B cell (primary cell): ENCODE measurements at regions not wholly inside any gene's neighbourhood (a gene's known extent, or its start where the extent isn't known, plus 50 kb on each side); places are given as distances from the start of the nearest gene placed in this dataset.
A peak's percentile ranks its signal among the peaks of the same experiment; 100 is the strongest.

Experiments
- ATAC-seq: fragments of 200-7000 bp; cut with Tn5 transposase; one replicate; pipeline ENCODE4 v1.10.0; 2021; ENCODE audit warnings: low read depth, mild to moderate bottlenecking, moderate number of reproducible peaks, moderate library complexity
- CTCF ChIA-PET: fragments of 350-600 bp; sonication (Branson Sonifier 250); formaldehyde crosslinking; loops from one replicate; lab custom pipeline; 2021; ENCODE audit warnings: antibody characterized with exemption, inconsistent platforms; lab: Charles Lee
- POLR2A ChIA-PET: fragments of 350-600 bp; sonication (Branson Sonifier 250); formaldehyde crosslinking; loops from one replicate; lab custom pipeline; 2021; ENCODE audit warnings: antibody characterized with exemption; lab: Charles Lee
- DNase-seq: peaks from one replicate; pipeline ENCODE4 v3.0.0; 2013
- H2AFZ ChIP-seq: 2 replicates; pipeline ENCODE4 v1.6.1; 2012; ENCODE audit warnings: mild to moderate bottlenecking, low read depth, low read length; ENCODE audit not compliant: insufficient read depth, poor library complexity, severe bottlenecking
- H3K27ac ChIP-seq, 2 donors: 1 replicate in 1 of 2; 2 replicates in 1 of 2; pipeline ENCODE4 v1.5.1; 2012 to 2013; ENCODE audit warnings: low read length in 2 of 2, mild to moderate bottlenecking in 2 of 2, moderate library complexity in 1 of 2
- H3K27me3 ChIP-seq, 4 experiments: fragments of 200-600 bp in 1 of 4; sonication (generic) in 1 of 4; replicated peaks in 1 of 4; 1 replicate in 2 of 4; 2 replicates in 2 of 4; pipeline versions ENCODE4 v1.6.1 to v1.7.0; 2013 to 2016; ENCODE audit warnings: low read length in 3 of 4, mild to moderate bottlenecking in 2 of 4, mixed read lengths in 1 of 4, moderate library complexity in 1 of 4; ENCODE audit not compliant: insufficient read depth in 4 of 4, control insufficient read depth in 3 of 4; ENCODE audit errors: control extremely low read depth in 1 of 4
- H3K36me3 ChIP-seq, 2 experiments: replicated peaks in 1 of 2; 1 replicate in 1 of 2; 2 replicates in 1 of 2; pipeline versions ENCODE4 v1.6.1 to v1.7.1; 2013; ENCODE audit warnings: low read length in 1 of 2; ENCODE audit not compliant: insufficient read depth in 2 of 2, control insufficient read depth in 1 of 2; ENCODE audit errors: control extremely low read depth in 1 of 2, extremely low read depth in 1 of 2
- H3K4me1 ChIP-seq, 2 donors: fragments of 200-600 bp in 1 of 2; sonication (generic) in 1 of 2; 1 replicate in 1 of 2; 2 replicates in 1 of 2; pipeline versions ENCODE4 v1.5.1 to v1.6.1; 2013 to 2017; ENCODE audit warnings: low read length in 2 of 2; ENCODE audit not compliant: control insufficient read depth in 2 of 2, insufficient read depth in 2 of 2
- H3K4me2 ChIP-seq: replicated peaks from 2 replicates; pipeline ENCODE3; 2012; ENCODE audit warnings: mild to moderate bottlenecking, low read depth, low read length; ENCODE audit not compliant: poor library complexity, severe bottlenecking
- H3K4me3 ChIP-seq, 5 experiments: fragments of 200-600 bp in 1 of 5; sonication (generic) in 1 of 5; 1 replicate in 3 of 5; 2 replicates in 2 of 5; pipeline versions ENCODE4 v1.5.1 to v1.7.0; 2011 to 2016; ENCODE audit warnings: low read length in 4 of 5, mild to moderate bottlenecking in 4 of 5, low read depth in 2 of 5, control low read depth in 1 of 5, moderate library complexity in 1 of 5; ENCODE audit not compliant: insufficient read depth in 1 of 5; ENCODE audit errors: control extremely low read depth in 1 of 5, extremely low read depth in 1 of 5
- H3K79me2 ChIP-seq: fragments of 200-600 bp; sonication (generic); one replicate; pipeline ENCODE4 v1.6.0; 2016; ENCODE audit warnings: low read length; ENCODE audit not compliant: control insufficient read depth, insufficient read depth
- H3K9ac ChIP-seq: fragments of 200-600 bp; sonication (generic); 2 replicates; pipeline ENCODE4 v1.6.1; 2017; ENCODE audit warnings: mild to moderate bottlenecking, low read length, moderate library complexity
- H3K9me3 ChIP-seq, 3 donors: one replicate each; pipeline versions ENCODE4 v1.6.1 to v1.7.1; 2013; ENCODE audit warnings: low read length in 2 of 3; ENCODE audit not compliant: control insufficient read depth in 2 of 3, insufficient read depth in 1 of 3; ENCODE audit errors: control extremely low read depth in 1 of 3
- H4K20me1 ChIP-seq: 2 replicates; pipeline ENCODE4 v1.6.0; 2012; ENCODE audit warnings: mild to moderate bottlenecking, low read length; ENCODE audit not compliant: insufficient read depth, control insufficient read depth, poor library complexity, severe bottlenecking
- H3K27ac Mint-ChIP-seq: one replicate; pipeline ENCODE4 v1.8.0; 2021; ENCODE audit warnings: mixed read lengths
- H3K27me3 Mint-ChIP-seq: one replicate; pipeline ENCODE4 v1.8.0; 2021; ENCODE audit warnings: mixed read lengths
- H3K4me1 Mint-ChIP-seq: one replicate; pipeline ENCODE4 v1.8.0; 2021; ENCODE audit warnings: mixed read lengths
- H3K4me3 Mint-ChIP-seq: one replicate; pipeline ENCODE4 v1.8.0; 2021; ENCODE audit warnings: mixed read lengths
- H3K9me3 Mint-ChIP-seq: one replicate; pipeline ENCODE4 v1.8.0; 2022; ENCODE audit warnings: mixed read lengths; ENCODE audit not compliant: insufficient read depth
- CTCF ChIP-seq: fragments of 200-600 bp; IDR thresholded peaks from one replicate; pipeline ENCODE4 v1.8.0; 2022; ENCODE audit warnings: antibody characterized with exemption, mild to moderate bottlenecking
- EZH2 ChIP-seq: IDR thresholded peaks from 2 replicates; pipeline ENCODE4 v1.6.1; 2012; ENCODE audit warnings: borderline replicate concordance, low read depth, mild to moderate bottlenecking, moderate library complexity, low read length; ENCODE audit not compliant: insufficient read depth, poor library complexity, severe bottlenecking
- WGBS: methylation state at CpG from one replicate; pipeline ENCODE4 v1.1.5; 2013; ENCODE audit warnings: missing lambda C conversion rate; ENCODE audit not compliant: insufficient coverage; 5-methylcytosine and 5-hydroxymethylcytosine counted together
- intact Hi-C: fragments of 100-400 bp; cut with micrococcal nuclease; formaldehyde crosslinking; loops from one replicate; pipeline ENCODE4 v1.10.0; 2022

DNA sequence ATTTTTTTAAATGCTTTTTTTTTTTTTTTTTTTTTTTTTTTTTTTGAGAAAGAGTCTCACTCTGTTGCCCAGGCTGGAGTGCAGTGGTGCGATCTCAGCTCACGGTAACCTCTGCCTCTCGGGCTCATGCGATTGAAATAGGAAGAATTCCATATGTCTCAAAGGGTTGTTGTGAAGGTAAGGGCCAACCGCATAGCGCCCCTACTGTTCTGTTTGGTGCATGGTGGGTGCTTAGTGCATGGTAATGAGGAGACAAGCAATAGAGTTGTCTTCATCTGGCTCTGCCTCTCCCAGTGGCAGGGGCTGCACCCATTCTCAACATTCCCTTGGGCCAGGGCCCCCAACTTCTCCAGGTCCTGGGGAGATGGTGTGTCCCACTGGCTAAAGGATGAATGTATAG lies 68.7 kb downstream of the RASL11A start:
- H3K9me3 ChIP-seq, result no peaks in the 10 kb centered on the region
- intact Hi-C loops, result no loop called here
- H3K79me2 ChIP-seq, result no peaks in the 10 kb centered on the region
- no CpG with 5 or more reads among the region's 6 CpGs for WGBS
- DNase-seq, result peak; percentile 57
- no peak overlapping the region for H3K4me3 ChIP-seq
- no peaks in the 10 kb centered on the region for H4K20me1 ChIP-seq
- peak; percentile 62 for ATAC-seq
- Mint-ChIP-seq H3K27ac (no peak overlapping the region), H3K4me3 (no peak overlapping the region), H3K9me3 (no peaks in the 10 kb centered on the region), H3K4me1 (no peaks in the 10 kb centered on the region), H3K27me3 (no peaks in the 10 kb centered on the region)
- peaks cover 0 to 6% of the 10 kb centered on the region in 2 donors for H3K4me1 ChIP-seq
- no peak overlapping the region for H3K27ac ChIP-seq
- ChIA-PET CTCF (interaction anchor here (0.6 to 3.5 kb wide), 14 partner anchors 9 to 529 kb away, joined by 3 to 28 read pairs (median 5); no protein-coding TSS in a partner anchor), POLR2A (no interaction called here)
- H3K4me2 ChIP-seq, result peak overlapping the region; percentile 22
- peaks cover 0 to 5% (median 1%) of the 10 kb centered on the region in 4 experiments for H3K27me3 ChIP-seq
- TF ChIP-seq CTCF (peak; percentile 68), EZH2 (no peak)
- no peaks in the 10 kb centered on the region for H3K36me3 ChIP-seq
- H3K9ac ChIP-seq, result no peak overlapping the region
- H2AFZ ChIP-seq, result no peak overlapping the region

- TF ChIP-seq CTCF (no peak), EZH2 (no peak)
- DNase-seq, result no peak
Measured at GRCh38 chr13:27341616-27342015, 71.0 kb downstream of the RASL11A start.

More at GRCh38 chr13:27341616-27342015, 71.0 kb downstream of the RASL11A start:
- no peaks in the 10 kb centered on the region for H3K36me3 ChIP-seq
- H3K4me3 ChIP-seq, result no peak overlapping the region
- no peak overlapping the region for H3K9ac ChIP-seq
- peaks cover 8% of the 10 kb centered on the region for H3K27me3 Mint-ChIP-seq
- H3K4me2 ChIP-seq, result no peak overlapping the region
- H3K27me3 ChIP-seq, result peaks cover 0 to 6% (median 2%) of the 10 kb centered on the region in 4 experiments
- H3K9me3 Mint-ChIP-seq, result no peaks in the 10 kb centered on the region
- no peak overlapping the region for H3K4me3 Mint-ChIP-seq
- no peaks in the 10 kb centered on the region for H3K79me2 ChIP-seq
- H3K9me3 ChIP-seq, result no peaks in the 10 kb centered on the region
- H3K4me1 ChIP-seq, result peaks cover 0 to 6% of the 10 kb centered on the region in 2 donors
- ATAC-seq, result no peak
- H3K4me1 Mint-ChIP-seq, result no peaks in the 10 kb centered on the region
- no peak overlapping the region for H3K27ac ChIP-seq
- POLR2A ChIA-PET, result no interaction called here
- 60% methylated on average over 1 of the region's 6 CpGs for WGBS
- intact Hi-C loops, result no loop called here
- H3K27ac Mint-ChIP-seq, result no peak overlapping the region
- CTCF ChIA-PET, result interaction anchor here (3.1 to 3.5 kb wide), 3 partner anchors 8 to 357 kb away, joined by 16 to 28 read pairs (median 19); no protein-coding TSS in a partner anchor
- no peaks in the 10 kb centered on the region for H4K20me1 ChIP-seq
- H2AFZ ChIP-seq, result no peak overlapping the region
